ENCODE measurements at regions not wholly inside any gene's neighbourhood (a gene's known extent, or its start where the extent isn't known, plus 50 kb on each side); places are given as distances from the start of the nearest gene placed in this dataset.

DNA sequence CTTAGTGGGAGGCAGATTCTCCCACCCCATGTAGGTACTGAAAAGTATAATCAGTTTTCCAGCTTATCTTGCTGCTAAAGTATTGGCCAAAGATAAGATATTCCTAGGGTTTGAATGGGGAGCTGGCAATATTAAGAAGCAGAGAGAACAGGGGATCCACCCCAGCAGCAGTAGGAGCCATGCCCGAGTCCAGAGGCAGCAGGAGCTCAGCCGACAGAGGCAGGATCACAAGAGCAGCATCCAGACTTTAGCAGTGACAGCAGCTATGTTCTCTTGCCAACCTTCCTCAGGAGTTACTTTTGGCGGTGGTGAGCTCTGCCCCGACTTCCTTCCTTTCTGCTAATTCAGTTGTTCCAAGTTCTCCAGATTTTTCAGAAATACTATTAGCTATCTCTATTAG lies 224.5 kb downstream of the GADD45G start:
- Mint-ChIP-seq H3K4me3 (no peak overlapping the region), H3K9me3 (peaks cover 0 to 4% (median 0%) of the 10 kb centered on the region in 6 donors), H3K4me1 (peaks cover 11% of the 10 kb centered on the region in 2 donors), H3K27me3 (ENCODE audit: low read depth in 3 of 3) (peaks cover 4 to 13% (median 7%) of the 10 kb centered on the region in 3 donors), H3K36me3 (no peaks in the 10 kb centered on the region), H3K27ac (no peak overlapping the region)
- DNase-seq = no peak

DNA sequence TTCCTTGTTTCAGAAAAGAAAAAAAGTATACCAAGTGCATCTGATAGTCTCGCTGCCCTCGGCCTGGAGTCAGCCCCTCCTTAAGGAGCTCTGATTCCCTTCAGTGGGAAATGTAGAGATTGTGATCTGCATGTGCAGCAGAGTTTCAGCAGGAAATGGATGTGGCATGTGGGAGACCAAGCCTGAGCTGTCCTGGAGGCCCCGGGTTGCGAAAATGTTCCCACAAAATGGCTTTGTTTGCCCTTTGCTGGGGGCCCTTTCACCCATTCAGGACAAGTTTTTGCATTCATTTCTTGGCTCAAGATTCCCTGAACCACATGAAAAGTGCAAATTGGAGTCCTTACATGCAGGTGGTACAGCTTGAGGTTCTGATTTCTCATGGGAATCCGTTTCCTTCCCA lies 230.9 kb downstream of the GADD45G start:
- peaks cover 0 to 2% (median 0%) of the 10 kb centered on the region in 6 donors for H3K9me3 Mint-ChIP-seq
- no peak overlapping the region for H3K4me3 Mint-ChIP-seq
- DNase-seq = no peak
- no peaks in the 10 kb centered on the region for H3K36me3 Mint-ChIP-seq
- H3K4me1 Mint-ChIP-seq = no peaks in the 10 kb centered on the region
- no peak overlapping the region for H3K27ac Mint-ChIP-seq
- peaks cover 0 to 12% (median 3%) of the 10 kb centered on the region in 3 donors for H3K27me3 Mint-ChIP-seq (ENCODE audit: low read depth in 3 of 3)

DNA sequence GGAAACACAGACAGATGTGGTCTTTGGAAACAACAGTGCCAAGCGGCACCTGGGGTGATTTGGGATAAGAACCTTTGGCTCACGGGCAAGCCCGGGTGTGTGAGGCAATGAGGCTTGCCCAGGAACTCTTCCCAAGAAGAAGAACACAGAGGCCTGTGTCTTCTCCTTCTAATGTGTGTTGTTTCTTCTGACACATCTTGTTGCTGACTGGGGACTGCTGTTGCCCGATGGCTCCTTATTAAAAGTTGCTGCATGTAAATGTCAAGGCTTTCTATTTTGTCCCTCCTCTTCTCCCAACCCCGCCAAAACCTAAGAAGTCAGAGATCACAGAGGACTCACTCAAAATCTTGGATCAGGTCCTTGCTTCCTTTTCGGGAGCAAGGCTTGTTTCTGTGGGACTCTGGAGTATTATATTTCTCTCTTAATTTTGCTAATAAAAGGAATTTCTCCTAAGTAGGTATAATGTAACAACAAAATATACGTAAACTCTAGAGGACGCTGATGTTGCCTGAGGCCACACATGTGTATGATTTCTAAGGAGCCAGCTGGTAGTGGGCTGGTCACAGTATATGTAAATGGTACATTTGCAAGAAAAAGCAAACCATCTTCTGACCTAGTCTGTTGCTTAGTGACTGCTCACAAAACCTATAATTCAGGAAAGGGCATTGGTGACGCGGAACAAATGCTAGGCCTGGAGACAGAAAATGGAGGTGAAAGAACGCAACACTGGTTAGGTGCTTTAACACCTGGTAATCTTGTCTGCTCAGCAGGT lies 232.5 kb downstream of the GADD45G start:
- Mint-ChIP-seq H3K4me3 (no peak overlapping the region), H3K27ac (no peak overlapping the region), H3K9me3 (peaks cover 0 to 1% (median 0%) of the 10 kb centered on the region in 6 donors), H3K4me1 (no peaks in the 10 kb centered on the region), H3K27me3 (ENCODE audit: low read depth in 3 of 3) (peaks cover 0 to 9% (median 2%) of the 10 kb centered on the region in 3 donors), H3K36me3 (no peaks in the 10 kb centered on the region)
- no peak for DNase-seq

DNA sequence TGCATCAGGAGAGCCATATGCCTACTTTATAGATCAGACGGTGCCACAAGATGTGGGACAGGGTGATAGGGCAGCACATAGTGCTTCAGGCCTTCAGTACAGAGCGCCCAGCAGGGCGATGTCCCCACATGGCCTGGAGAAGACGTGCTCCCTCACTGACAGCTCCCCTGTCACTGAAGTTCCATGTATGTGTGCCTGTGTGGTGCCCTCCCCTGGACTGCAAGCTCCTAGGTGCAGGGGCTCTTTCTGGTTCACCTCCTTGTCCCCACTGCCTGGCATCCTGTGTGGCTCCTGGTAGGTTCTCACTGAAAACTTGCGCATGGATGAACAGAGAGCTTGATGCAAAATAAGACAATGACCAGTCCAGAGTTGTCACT lies 233.1 kb downstream of the GADD45G start:
- Mint-ChIP-seq H3K36me3 (no peaks in the 10 kb centered on the region), H3K27me3 (ENCODE audit: low read depth in 3 of 3) (peaks cover 1 to 7% (median 2%) of the 10 kb centered on the region in 3 donors), H3K9me3 (peaks cover 0 to 1% (median 0%) of the 10 kb centered on the region in 6 donors), H3K27ac (no peak overlapping the region), H3K4me3 (no peak overlapping the region), H3K4me1 (no peaks in the 10 kb centered on the region)
- no peak for DNase-seq

DNA sequence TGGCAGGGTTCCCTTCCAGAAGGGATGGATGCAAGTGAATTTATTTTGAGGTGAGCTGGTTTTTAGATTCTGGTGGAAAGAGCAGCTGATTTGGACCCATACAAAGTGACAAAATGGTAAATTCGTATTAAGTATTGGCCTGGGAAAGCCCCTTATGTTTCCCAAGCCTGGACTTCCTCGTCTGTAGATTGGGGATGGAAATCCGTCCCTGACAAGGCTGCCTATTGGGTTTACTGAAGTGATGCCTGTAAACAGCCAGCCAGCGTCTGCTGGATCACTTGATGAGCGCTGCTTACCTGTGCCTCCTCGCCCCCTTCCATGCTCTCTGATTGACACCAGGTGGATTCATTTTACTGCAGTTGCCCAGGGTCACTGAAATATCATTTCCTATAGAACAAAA lies 233.8 kb downstream of the GADD45G start:
- Mint-ChIP-seq H3K27me3 (ENCODE audit: low read depth in 3 of 3) (peaks cover 1 to 5% (median 4%) of the 10 kb centered on the region in 3 donors), H3K36me3 (no peaks in the 10 kb centered on the region), H3K4me3 (no peak overlapping the region), H3K9me3 (peaks cover 0 to 1% (median 0%) of the 10 kb centered on the region in 6 donors), H3K4me1 (no peaks in the 10 kb centered on the region), H3K27ac (no peak overlapping the region)
- DNase-seq = no peak

DNA sequence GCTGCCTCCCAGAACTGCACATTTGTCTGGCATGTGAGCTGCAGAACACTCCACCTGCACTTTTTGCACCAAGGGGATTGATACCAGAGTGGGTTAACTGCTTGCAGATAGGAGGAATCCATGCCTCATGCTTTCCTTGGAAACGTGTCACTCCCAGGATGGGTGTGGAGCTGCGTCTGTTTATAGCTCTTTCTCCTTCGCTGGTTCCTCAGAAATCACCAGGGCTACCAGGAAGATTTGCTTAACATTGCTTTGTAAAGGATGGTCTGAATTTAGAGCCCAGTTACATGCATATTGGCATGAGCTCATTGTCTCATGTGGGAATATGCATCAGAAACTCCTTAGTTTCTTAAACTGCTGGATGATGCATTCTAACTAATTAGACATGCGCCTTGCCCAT lies 234.6 kb downstream of the GADD45G start:
- Mint-ChIP-seq H3K4me3 (no peak overlapping the region), H3K27me3 (ENCODE audit: low read depth in 3 of 3) (peaks cover 1 to 5% (median 4%) of the 10 kb centered on the region in 3 donors), H3K36me3 (no peaks in the 10 kb centered on the region), H3K4me1 (no peaks in the 10 kb centered on the region), H3K27ac (no peak overlapping the region), H3K9me3 (peaks cover 0 to 1% (median 0%) of the 10 kb centered on the region in 6 donors)
- DNase-seq = no peak

DNA sequence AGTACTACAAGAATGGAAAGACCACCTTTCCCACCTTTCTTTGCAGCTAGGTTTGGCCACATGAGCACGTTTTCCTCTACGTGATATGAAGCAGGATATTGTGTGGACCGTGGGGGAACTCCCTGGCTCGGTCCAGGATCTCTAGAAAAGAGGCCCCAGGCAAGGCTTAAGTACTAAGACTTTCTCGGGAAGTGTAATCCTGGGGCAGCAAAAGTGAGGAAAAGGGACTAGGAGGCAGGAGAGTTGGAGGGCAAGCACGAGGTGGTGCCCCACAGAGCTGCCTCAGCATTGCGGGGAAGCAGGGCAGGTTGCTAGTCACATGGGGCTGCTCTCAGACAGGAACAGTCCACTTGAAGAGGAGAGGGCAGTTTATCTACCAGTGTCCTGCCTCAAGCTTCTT lies 235.1 kb downstream of the GADD45G start:
- Mint-ChIP-seq H3K9me3 (peaks cover 0 to 1% (median 0%) of the 10 kb centered on the region in 6 donors), H3K27me3 (ENCODE audit: low read depth in 3 of 3) (peaks cover 1 to 5% (median 4%) of the 10 kb centered on the region in 3 donors), H3K27ac (no peak overlapping the region), H3K36me3 (no peaks in the 10 kb centered on the region), H3K4me1 (no peaks in the 10 kb centered on the region), H3K4me3 (no peak overlapping the region)
- no peak for DNase-seq

DNA sequence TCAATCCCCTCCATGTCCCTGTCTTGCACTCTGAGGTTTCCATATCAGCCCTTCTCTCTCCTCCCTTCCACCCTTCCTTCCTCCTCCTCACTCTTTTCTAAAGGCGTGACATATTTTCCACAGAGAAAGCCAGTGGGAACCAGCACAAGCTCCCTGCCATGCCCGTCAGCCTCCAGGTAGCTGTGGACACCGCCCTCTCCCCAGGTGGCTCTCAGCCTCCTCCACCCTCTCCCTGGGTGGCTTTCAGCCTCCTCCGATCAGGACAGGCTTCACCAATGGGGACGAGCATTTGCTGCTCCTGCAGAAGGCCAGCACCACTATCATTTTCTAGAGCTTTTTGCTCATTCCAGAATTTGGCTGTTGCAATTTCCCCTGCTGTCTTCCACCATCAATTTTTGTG lies 236.6 kb downstream of the GADD45G start:
- H3K36me3 Mint-ChIP-seq = no peaks in the 10 kb centered on the region
- no peak overlapping the region for H3K4me3 Mint-ChIP-seq
- no peaks in the 10 kb centered on the region for H3K4me1 Mint-ChIP-seq
- H3K27me3 Mint-ChIP-seq (ENCODE audit: low read depth in 3 of 3) = peaks cover 1 to 4% (median 2%) of the 10 kb centered on the region in 3 donors
- no peak for DNase-seq
- H3K9me3 Mint-ChIP-seq = peaks cover 0 to 1% (median 0%) of the 10 kb centered on the region in 6 donors
- H3K27ac Mint-ChIP-seq = no peak overlapping the region

DNA sequence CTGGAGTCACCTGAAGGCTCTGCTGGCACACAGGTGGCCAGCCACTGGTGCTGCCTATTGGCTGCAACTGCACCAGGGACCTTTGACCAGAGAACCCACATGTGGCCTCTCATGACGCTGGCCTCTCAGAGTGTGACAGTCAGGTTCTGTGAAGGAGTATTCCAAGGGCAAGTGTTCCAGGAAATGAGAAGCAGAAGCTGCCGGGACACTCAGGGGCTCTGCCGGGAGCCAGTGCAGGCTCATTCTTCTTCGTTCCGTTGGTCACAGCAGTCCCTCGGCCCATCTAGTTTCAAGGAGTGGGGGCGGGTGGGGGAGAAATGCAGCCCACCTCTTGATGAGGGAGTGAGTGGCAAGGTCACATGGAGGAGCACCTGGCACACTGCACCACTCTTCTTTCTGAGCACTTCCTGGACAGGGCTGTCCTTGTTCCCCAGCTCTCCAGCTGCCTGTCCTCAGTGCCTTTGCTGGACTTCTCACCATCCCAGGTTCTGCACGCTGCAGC lies 237.5 kb downstream of the GADD45G start:
- peaks cover 1 to 4% (median 2%) of the 10 kb centered on the region in 3 donors for H3K27me3 Mint-ChIP-seq (ENCODE audit: low read depth in 3 of 3)

DNA sequence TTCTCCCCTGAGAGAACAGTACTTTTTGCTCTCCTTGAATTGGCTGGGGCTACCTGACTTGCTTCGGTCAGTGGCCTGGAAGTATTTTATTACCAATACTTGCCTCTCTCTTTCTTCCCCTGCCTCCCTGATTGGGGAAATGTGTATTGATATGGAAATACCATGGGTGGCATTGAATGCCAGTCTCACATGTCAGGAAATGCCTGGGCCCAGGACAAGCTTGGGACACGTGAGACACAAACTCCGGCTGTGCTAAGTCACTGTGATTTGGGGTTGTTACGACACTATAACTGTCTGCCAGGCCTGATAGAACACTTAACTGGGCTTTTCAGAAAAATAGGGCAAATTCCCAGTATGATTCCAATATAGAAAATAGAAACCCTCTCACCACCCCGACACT lies 238.3 kb downstream of the GADD45G start:
- H3K36me3 Mint-ChIP-seq = no peaks in the 10 kb centered on the region
- no peak overlapping the region for H3K4me3 Mint-ChIP-seq
- H3K27ac Mint-ChIP-seq = peak overlapping the region in 1 of 6 donors; percentile 59
- DNase-seq = no peak
- H3K9me3 Mint-ChIP-seq = peaks cover 0 to 1% (median 0%) of the 10 kb centered on the region in 6 donors
- peaks cover 1 to 4% (median 2%) of the 10 kb centered on the region in 3 donors for H3K27me3 Mint-ChIP-seq (ENCODE audit: low read depth in 3 of 3)
- H3K4me1 Mint-ChIP-seq = no peaks in the 10 kb centered on the region

More for the DNA sequence above, 237.5 kb downstream of the GADD45G start:
- H3K4me1 Mint-ChIP-seq = no peaks in the 10 kb centered on the region
- DNase-seq = no peak
- H3K36me3 Mint-ChIP-seq = no peaks in the 10 kb centered on the region
- H3K27ac Mint-ChIP-seq = no peak overlapping the region
- no peak overlapping the region for H3K4me3 Mint-ChIP-seq
- peaks cover 0 to 1% (median 0%) of the 10 kb centered on the region in 6 donors for H3K9me3 Mint-ChIP-seq

DNA sequence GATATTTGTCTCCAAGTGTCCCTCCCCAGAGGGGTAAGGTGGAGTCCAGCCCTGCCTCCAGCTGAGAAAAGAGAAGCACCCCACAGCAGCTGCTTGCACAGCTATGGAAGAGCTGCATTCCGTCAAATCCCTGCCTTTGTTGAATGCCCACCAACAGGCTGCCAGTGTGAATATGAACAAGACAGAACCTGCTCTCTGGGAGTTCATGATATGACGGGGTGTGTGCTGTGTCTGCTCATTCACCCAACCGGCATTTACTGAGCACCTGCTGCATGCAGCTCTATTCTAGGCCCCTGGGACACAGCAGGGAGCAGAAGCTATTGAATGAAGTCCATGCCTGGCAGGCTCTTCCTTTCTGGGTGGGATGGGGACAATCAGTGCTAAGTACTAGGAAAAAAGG lies 238.8 kb downstream of the GADD45G start:
- Mint-ChIP-seq H3K36me3 (no peaks in the 10 kb centered on the region), H3K4me1 (no peaks in the 10 kb centered on the region), H3K27me3 (ENCODE audit: low read depth in 3 of 3) (peaks cover 1 to 4% (median 2%) of the 10 kb centered on the region in 3 donors), H3K4me3 (no peak overlapping the region), H3K9me3 (peaks cover 0 to 1% (median 0%) of the 10 kb centered on the region in 6 donors), H3K27ac (no peak overlapping the region)
- no peak for DNase-seq

DNA sequence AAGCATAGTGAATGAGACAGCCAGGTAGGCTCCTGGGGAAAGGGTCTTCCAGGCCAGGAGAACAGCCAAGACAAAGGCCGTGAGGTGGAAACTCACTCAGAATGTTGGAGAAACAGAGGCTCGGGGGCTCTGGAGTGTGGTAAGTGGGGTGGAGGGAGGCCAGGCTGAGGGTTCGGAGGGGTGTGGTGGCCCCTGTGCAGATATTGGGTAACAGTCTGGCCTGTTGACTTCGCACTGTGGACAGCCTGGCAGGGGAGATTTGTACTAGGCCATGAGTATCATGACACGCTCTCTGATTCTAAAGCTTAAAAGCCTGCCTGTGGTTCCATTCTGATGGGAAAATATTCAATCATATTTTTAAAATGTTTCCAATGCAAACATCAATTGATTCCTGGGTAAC lies 239.3 kb downstream of the GADD45G start:
- Mint-ChIP-seq H3K9me3 (peaks cover 0 to 1% (median 0%) of the 10 kb centered on the region in 6 donors), H3K4me1 (no peaks in the 10 kb centered on the region), H3K36me3 (no peaks in the 10 kb centered on the region), H3K27me3 (ENCODE audit: low read depth in 3 of 3) (peaks cover 1 to 4% (median 2%) of the 10 kb centered on the region in 3 donors), H3K27ac (no peak overlapping the region), H3K4me3 (no peak overlapping the region)
- no peak for DNase-seq

DNA sequence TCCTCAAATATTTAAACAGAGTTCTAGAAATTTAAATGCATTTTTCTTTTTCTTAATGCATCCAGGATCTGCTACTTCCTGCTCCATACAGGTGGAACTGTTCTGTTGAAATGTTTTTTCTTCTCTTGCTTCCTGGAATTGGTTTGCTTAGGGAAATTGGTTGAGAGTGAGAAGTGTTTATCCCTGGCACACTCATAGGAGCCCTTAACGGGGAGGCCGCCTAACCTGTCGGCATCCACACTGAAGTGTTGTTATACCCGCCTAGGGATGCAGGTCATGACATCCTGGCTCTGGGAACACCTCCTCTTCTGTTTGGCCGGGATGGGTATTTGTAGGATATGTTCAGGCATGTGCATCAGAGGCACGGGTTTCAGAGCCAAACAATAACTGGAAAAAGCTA lies 239.7 kb downstream of the GADD45G start:
- no peak for DNase-seq
- Mint-ChIP-seq H3K27me3 (ENCODE audit: low read depth in 3 of 3) (peaks cover 1 to 4% (median 2%) of the 10 kb centered on the region in 3 donors), H3K36me3 (no peaks in the 10 kb centered on the region), H3K9me3 (peaks cover 0 to 1% (median 0%) of the 10 kb centered on the region in 6 donors), H3K27ac (no peak overlapping the region), H3K4me3 (no peak overlapping the region), H3K4me1 (no peaks in the 10 kb centered on the region)

DNA sequence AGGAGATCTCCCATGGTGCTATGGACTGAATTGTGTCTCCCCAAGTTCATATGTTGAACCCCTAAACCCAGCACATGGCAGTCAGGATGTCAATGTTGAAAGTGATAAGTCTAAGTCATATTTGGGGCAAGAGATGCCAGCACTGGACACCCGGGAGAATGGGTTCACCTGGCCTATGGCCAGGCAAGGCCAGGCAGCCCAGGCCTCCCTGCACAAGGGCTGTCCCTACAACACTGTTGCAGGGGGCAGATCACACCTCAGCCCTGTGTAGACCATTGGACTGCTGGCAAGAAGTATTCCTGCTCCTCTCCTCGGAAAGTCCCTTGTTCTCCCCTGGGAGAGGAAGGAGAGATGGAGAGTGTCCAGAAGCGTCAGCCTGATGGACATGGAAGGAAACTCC lies 240.5 kb downstream of the GADD45G start:
- Mint-ChIP-seq H3K9me3 (peaks cover 0 to 1% (median 0%) of the 10 kb centered on the region in 6 donors), H3K4me1 (no peaks in the 10 kb centered on the region), H3K36me3 (no peaks in the 10 kb centered on the region), H3K27me3 (ENCODE audit: low read depth in 3 of 3) (peaks cover 1 to 4% (median 2%) of the 10 kb centered on the region in 3 donors), H3K4me3 (no peak overlapping the region), H3K27ac (no peak overlapping the region)
- no peak for DNase-seq
